HG02840 (cell line): ENCODE measurements at regions not wholly inside any gene's neighbourhood (a gene's known extent, or its start where the extent isn't known, plus 50 kb on each side); places are given as distances from the start of the nearest gene placed in this dataset.

ENCODE experiments used
- ATAC-seq: cut with Tn5 transposase; IDR thresholded peaks from one replicate; pipeline ENCODE4 v1.9.1; 2021; ENCODE audit warnings: mild to moderate bottlenecking, moderate library complexity, moderate number of reproducible peaks; ENCODE audit not compliant: unreplicated experiment, low FRiP score

- ATAC-seq: no peak
These were observed 639.9 kb upstream of the PIK3C3 start for GRCh38 chr18:41315134-41315533.

GRCh38 chr18:41311571-41312547 lies 643.2 kb upstream of the PIK3C3 start:
- no peak for ATAC-seq

- ATAC-seq: no peak
These were observed 657.3 kb upstream of the PIK3C3 start for GRCh38 chr18:41297740-41298139.

GRCh38 chr18:41269294-41269693 lies 685.7 kb upstream of the PIK3C3 start:
- ATAC-seq: no peak

- no peak for ATAC-seq
These were observed 686.8 kb upstream of the PIK3C3 start for GRCh38 chr18:41268271-41268670.

GRCh38 chr18:41266616-41267015 lies 688.4 kb upstream of the PIK3C3 start:
- ATAC-seq: no peak

GRCh38 chr18:41266204-41266603 lies 688.8 kb upstream of the PIK3C3 start:
- ATAC-seq: no peak

GRCh38 chr18:41265047-41265446 lies 690.0 kb upstream of the PIK3C3 start:
- ATAC-seq: no peak

GRCh38 chr18:41263956-41264355 lies 691.1 kb upstream of the PIK3C3 start:
- ATAC-seq: no peak

GRCh38 chr18:41262688-41263087 lies 692.3 kb upstream of the PIK3C3 start:
- no peak for ATAC-seq

- ATAC-seq: no peak
These were observed 710.4 kb upstream of the PIK3C3 start for GRCh38 chr18:41244591-41245037.

- no peak for ATAC-seq
These were observed 717.7 kb upstream of the PIK3C3 start for GRCh38 chr18:41237317-41237716.

GRCh38 chr18:41231681-41232080 lies 723.4 kb upstream of the PIK3C3 start:
- ATAC-seq: no peak

- no peak for ATAC-seq
These were observed 727.0 kb upstream of the PIK3C3 start for GRCh38 chr18:41227993-41228392.

GRCh38 chr18:41226911-41227310 lies 728.1 kb upstream of the PIK3C3 start:
- ATAC-seq: no peak

- ATAC-seq: no peak
These were observed 728.8 kb upstream of the PIK3C3 start for GRCh38 chr18:41226186-41226585.

- ATAC-seq: no peak
These were observed 738.6 kb upstream of the PIK3C3 start for GRCh38 chr18:41216341-41217003.

- no peak for ATAC-seq
These were observed 747.3 kb upstream of the PIK3C3 start for GRCh38 chr18:41207706-41208105.

- ATAC-seq: no peak
These were observed 748.6 kb upstream of the PIK3C3 start for GRCh38 chr18:41206341-41206830.

- ATAC-seq: no peak
These were observed 755.8 kb upstream of the PIK3C3 start for GRCh38 chr18:41199212-41199611.

GRCh38 chr18:41197967-41198366 lies 757.1 kb upstream of the PIK3C3 start:
- ATAC-seq: no peak
